Activated CD8-positive, alpha-beta T cell treated with anti-CD3 and anti-CD28 coated beads for 36 hours (primary cell): ENCODE measurements at regions not wholly inside any gene's neighbourhood (a gene's known extent, or its start where the extent isn't known, plus 50 kb on each side); places are given as distances from the start of the nearest gene placed in this dataset.
"Not testable (repeated sequence)": the region's sequence is repeated elsewhere in the genome, so short reads cannot be mapped to it uniquely, and the experiment has no call there.

ENCODE experiments used
- ATAC-seq: fragments of 200-7000 bp; cut with Tn5 transposase; one replicate; pipeline ENCODE4 v1.10.0; 2021; ENCODE audit warnings: mild to moderate bottlenecking, moderate library complexity
- CTCF ChIA-PET: fragments of 350-600 bp; sonication (Branson Sonifier 250); formaldehyde crosslinking; loops from one replicate; lab custom pipeline; 2021; ENCODE audit warnings: antibody characterized with exemption; lab: Charles Lee
- POLR2A ChIA-PET: fragments of 350-600 bp; sonication (Branson Sonifier 250); formaldehyde crosslinking; loops from one replicate; lab custom pipeline; 2021; ENCODE audit warnings: antibody characterized with exemption; lab: Charles Lee
- DNase-seq: peaks from one replicate; pipeline ENCODE4 v3.0.0-alpha.2; 2020
- H3K27ac Mint-ChIP-seq: one replicate; pipeline ENCODE4 v1.8.0; 2021; ENCODE audit warnings: mild to moderate bottlenecking, mixed read lengths
- H3K27me3 Mint-ChIP-seq: one replicate; pipeline ENCODE4 v1.8.0; 2021; ENCODE audit warnings: mixed read lengths
- H3K36me3 Mint-ChIP-seq: one replicate; pipeline ENCODE4 v1.8.0; 2021; ENCODE audit warnings: low read depth, mixed read lengths
- H3K4me1 Mint-ChIP-seq: one replicate; pipeline ENCODE4 v1.8.0; 2021; ENCODE audit warnings: low read depth, mixed read lengths
- H3K4me3 Mint-ChIP-seq: one replicate; pipeline ENCODE4 v1.8.0; 2021; ENCODE audit warnings: mild to moderate bottlenecking, moderate library complexity, mixed read lengths
- H3K9me3 Mint-ChIP-seq: one replicate; pipeline ENCODE4 v1.8.0; 2021; ENCODE audit warnings: mixed read lengths
- intact Hi-C: fragments of 100-400 bp; cut with micrococcal nuclease; formaldehyde crosslinking; loops from one replicate; pipeline ENCODE4 v1.10.0; 2022
- TF ChIP-seq, protein P1 (sequence below): fragments of 200-600 bp; IDR thresholded peaks from one replicate; pipeline ENCODE4 v1.8.0; 2022; ENCODE audit warnings: antibody characterized with exemption, mild to moderate bottlenecking

DNA sequence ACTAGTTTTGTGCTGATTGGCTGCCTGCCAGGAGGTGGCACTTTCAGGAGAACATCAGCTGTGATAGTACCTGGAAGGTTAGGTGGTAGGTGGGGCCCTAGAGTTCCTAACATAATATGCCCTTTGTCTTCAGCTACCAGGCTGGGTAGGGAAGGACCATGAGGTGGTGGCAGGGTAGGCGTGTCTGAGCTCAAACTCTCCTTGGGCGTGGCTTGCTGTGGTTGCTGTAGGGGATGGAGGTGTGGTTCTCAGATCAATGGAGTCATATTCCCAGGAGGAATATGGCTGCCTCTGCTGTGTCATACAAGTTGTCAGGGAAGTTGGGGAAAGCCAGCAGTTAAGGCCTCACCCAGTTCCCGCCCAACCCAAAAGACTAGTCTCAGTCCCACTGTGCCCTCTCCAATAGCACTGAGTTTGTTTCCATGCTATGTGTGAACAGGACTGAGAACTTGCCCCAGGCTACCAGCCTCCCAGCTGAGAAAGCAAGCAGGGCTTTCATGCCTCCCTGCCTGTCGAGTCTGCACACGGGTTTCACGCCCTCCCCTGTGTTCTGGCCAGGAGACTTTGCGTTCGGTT lies 107.7 kb downstream of the CHCHD4 start:
- ChIA-PET POLR2A (interaction anchor here (0.6 kb wide), 1 partner anchor 16 kb away, joined by 4 read pairs; no protein-coding TSS in a partner anchor), CTCF (no interaction called here)
- intact Hi-C loops, result no loop called here
- H3K4me1 Mint-ChIP-seq, result no peaks in the 10 kb centered on the region
- H3K9me3 Mint-ChIP-seq, result peaks cover 2% of the 10 kb centered on the region
- ATAC-seq, result no peak
- H3K4me3 Mint-ChIP-seq, result no peak overlapping the region
- H3K27ac Mint-ChIP-seq, result no peak overlapping the region
- H3K36me3 Mint-ChIP-seq, result no peaks in the 10 kb centered on the region
- H3K27me3 Mint-ChIP-seq, result peaks cover 21% of the 10 kb centered on the region
- DNase-seq, result no peak
- TF ChIP-seq, protein P1, sequence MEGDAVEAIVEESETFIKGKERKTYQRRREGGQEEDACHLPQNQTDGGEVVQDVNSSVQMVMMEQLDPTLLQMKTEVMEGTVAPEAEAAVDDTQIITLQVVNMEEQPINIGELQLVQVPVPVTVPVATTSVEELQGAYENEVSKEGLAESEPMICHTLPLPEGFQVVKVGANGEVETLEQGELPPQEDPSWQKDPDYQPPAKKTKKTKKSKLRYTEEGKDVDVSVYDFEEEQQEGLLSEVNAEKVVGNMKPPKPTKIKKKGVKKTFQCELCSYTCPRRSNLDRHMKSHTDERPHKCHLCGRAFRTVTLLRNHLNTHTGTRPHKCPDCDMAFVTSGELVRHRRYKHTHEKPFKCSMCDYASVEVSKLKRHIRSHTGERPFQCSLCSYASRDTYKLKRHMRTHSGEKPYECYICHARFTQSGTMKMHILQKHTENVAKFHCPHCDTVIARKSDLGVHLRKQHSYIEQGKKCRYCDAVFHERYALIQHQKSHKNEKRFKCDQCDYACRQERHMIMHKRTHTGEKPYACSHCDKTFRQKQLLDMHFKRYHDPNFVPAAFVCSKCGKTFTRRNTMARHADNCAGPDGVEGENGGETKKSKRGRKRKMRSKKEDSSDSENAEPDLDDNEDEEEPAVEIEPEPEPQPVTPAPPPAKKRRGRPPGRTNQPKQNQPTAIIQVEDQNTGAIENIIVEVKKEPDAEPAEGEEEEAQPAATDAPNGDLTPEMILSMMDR, result no peak

DNA sequence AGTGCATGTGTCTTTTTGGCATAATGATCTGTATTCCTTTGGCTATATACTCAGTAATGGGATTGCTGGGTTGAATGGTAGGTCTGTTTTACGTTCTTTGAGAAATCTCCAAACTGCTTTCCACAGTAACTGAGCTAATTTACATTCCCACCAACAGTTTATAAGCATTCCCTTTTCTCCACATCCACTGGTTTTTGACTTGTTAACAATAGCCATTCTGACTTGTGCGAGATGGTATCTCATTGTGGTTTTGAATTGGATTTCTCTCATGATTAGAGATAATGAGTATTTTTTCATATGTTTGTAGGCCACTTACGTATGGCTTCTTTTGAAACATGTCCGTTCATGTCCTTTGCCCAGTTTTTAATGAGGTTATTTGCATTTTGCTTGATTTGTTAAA lies 117.7 kb downstream of the CHCHD4 start:
- peaks cover 18% of the 10 kb centered on the region for H3K27me3 Mint-ChIP-seq

DNA sequence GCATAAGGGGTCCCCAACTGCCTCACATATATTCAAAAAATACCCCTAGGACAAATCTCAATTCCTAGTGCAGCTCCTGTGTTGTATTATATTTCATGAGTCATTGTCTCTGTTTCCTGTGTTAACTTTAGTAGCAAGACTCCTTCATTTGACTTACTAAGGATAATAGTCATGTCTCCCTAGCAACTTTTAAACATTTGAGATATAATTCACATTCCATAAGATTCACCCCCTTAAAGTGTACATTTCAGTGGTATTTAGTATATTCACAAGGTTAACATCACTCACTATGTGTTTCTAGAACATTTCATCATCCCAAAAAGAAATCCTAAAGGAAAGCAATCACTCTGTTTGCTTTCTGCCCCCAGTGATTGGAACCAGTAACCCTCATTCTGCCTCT lies 121.3 kb upstream of the WNT7A start:
- Mint-ChIP-seq H3K9me3 (peaks cover 4% of the 10 kb centered on the region), H3K27me3 (peaks cover 5% of the 10 kb centered on the region), H3K36me3 (no peaks in the 10 kb centered on the region), H3K4me1 (no peaks in the 10 kb centered on the region), H3K4me3 (no peak overlapping the region), H3K27ac (no peak overlapping the region)
- no peak for DNase-seq
- intact Hi-C loops, result no loop called here
- POLR2A ChIA-PET, result interaction anchor here (0.6 kb wide), 1 partner anchor 130 kb away, joined by 3 read pairs; no protein-coding TSS in a partner anchor
- ATAC-seq, result no peak
- TF ChIP-seq, protein P1, result no peak
- CTCF ChIA-PET, result no interaction called here

More for the DNA sequence above, 117.7 kb downstream of the CHCHD4 start:
- H3K4me1 Mint-ChIP-seq, result no peaks in the 10 kb centered on the region
- H3K27ac Mint-ChIP-seq, result no peak overlapping the region
- H3K9me3 Mint-ChIP-seq, result no peaks in the 10 kb centered on the region
- no peak for ATAC-seq
- H3K4me3 Mint-ChIP-seq, result no peak overlapping the region
- POLR2A ChIA-PET, result no interaction called here
- intact Hi-C loops, result no loop called here
- TF ChIP-seq, protein P1, result no peak
- no peaks in the 10 kb centered on the region for H3K36me3 Mint-ChIP-seq
- DNase-seq, result no peak
- CTCF ChIA-PET, result no interaction called here

DNA sequence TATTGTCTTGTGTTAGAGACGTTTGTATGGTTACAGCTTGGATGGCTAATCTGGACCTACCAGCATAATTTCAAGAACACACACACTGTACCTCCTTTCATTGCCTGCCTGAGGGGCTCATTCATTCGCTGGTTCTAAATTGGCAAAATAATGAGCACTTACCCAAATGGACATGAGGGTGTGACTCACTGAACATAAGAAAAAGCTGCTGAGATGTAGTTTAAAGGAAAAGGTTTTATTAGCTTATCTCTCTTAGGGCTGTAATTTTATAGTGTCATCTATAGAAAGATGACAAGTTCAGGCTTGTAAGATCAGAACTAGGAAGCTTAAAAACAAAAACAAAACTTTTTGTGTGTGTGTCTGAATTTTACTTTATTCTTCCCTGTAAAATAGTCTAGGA lies 120.7 kb upstream of the WNT7A start:
- ChIA-PET CTCF (no interaction called here), POLR2A (interaction anchor here (0.6 kb wide), 1 partner anchor 131 kb away, joined by 3 read pairs; no protein-coding TSS in a partner anchor)
- no peaks in the 10 kb centered on the region for H3K4me1 Mint-ChIP-seq
- intact Hi-C loops, result no loop called here
- DNase-seq (no peak), ATAC-seq (no peak)
- no peak overlapping the region for H3K27ac Mint-ChIP-seq
- TF ChIP-seq, protein P1, result no peak
- H3K36me3 Mint-ChIP-seq, result peaks cover 2% of the 10 kb centered on the region
- H3K4me3 Mint-ChIP-seq, result no peak overlapping the region
- peaks cover 9% of the 10 kb centered on the region for H3K27me3 Mint-ChIP-seq
- H3K9me3 Mint-ChIP-seq, result peaks cover 8% of the 10 kb centered on the region

DNA sequence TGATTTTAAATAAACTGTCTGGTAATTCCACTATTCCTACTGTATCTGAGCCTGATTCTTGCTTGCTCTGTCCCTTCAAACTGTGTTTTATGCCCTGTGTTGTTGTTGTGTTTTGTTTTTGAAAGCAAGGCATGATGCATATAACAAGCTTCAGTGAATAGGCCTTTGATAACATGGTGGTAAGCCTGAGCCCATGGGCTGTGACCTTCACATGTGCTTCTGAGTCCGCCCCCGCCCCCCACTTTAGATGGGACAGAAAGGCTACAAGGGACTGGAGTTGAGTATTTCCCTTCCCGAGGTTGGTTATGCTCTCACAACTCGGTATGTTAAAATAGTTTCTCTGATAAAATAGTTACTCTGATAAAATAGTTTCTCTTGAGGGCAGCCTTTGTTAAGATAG lies 119.0 kb upstream of the WNT7A start:
- DNase-seq, result no peak
- peaks cover 9% of the 10 kb centered on the region for H3K27me3 Mint-ChIP-seq
- ATAC-seq, result no peak
- H3K4me1 Mint-ChIP-seq, result no peaks in the 10 kb centered on the region
- TF ChIP-seq, protein P1, result no peak
- intact Hi-C loops, result no loop called here
- CTCF ChIA-PET, result interaction anchor here (1.0 kb wide), 1 partner anchor 44 kb away, joined by 3 read pairs; no protein-coding TSS in a partner anchor
- H3K36me3 Mint-ChIP-seq, result peaks cover 2% of the 10 kb centered on the region
- no peak overlapping the region for H3K4me3 Mint-ChIP-seq
- POLR2A ChIA-PET, result no interaction called here
- H3K27ac Mint-ChIP-seq, result no peak overlapping the region
- peaks cover 10% of the 10 kb centered on the region for H3K9me3 Mint-ChIP-seq

DNA sequence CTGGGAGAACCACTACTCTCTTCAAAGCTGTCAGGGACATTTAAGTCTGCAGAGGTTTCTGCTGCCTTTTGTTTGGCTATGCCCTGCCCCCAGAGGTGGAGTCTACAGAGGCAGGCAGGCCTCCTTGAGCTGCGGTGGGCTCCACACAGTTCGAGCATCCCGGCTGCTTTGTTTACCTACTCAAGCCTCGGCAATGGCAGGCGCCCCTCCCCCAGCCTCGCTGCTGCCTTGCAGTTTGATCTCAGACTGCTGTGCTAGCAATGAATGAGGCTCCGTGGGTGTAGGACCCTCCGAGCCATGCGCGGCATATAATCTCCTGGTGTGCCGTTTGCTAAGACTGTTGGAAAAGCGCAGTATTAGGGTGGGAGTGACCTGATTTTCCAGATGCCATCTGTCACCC lies 115.3 kb upstream of the WNT7A start:
- peaks cover 10% of the 10 kb centered on the region for H3K9me3 Mint-ChIP-seq
- POLR2A ChIA-PET, H3K4me1 Mint-ChIP-seq, CTCF ChIA-PET, H3K36me3 Mint-ChIP-seq, ATAC-seq, H3K27ac Mint-ChIP-seq, intact Hi-C loops, H3K4me3 Mint-ChIP-seq, DNase-seq: not testable (repeated sequence)
- H3K27me3 Mint-ChIP-seq, result peaks cover 11% of the 10 kb centered on the region

DNA sequence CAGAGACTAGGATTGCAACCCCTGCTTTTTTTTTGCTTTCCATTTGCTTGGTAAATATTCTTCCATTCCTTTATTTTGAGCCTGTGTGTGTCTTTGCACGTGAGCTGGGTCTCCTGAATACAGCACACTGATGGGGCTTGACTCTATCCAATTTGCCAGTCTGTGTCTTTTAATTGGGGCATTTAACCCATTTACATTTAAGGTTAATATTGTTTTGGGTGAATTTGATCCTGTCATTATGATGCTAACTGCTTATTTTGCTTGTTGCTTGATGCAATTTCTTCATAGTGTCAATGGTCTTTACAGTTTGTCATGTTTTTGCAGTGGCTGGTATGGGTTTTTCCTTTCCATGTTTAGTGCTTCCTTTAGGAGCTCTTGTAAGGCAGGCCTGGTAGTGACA lies 109.1 kb upstream of the WNT7A start:
- H3K4me3 Mint-ChIP-seq, DNase-seq, H3K4me1 Mint-ChIP-seq, CTCF ChIA-PET, ATAC-seq, POLR2A ChIA-PET, H3K27ac Mint-ChIP-seq, H3K9me3 Mint-ChIP-seq, intact Hi-C loops, H3K27me3 Mint-ChIP-seq, H3K36me3 Mint-ChIP-seq: not testable (repeated sequence)
